HG02798 (cell line): ENCODE measurements at regions not wholly inside any gene's neighbourhood (a gene's known extent, or its start where the extent isn't known, plus 50 kb on each side); places are given as distances from the start of the nearest gene placed in this dataset.

Source experiments
- ATAC-seq: cut with Tn5 transposase; IDR thresholded peaks from one replicate; pipeline ENCODE4 v1.9.1; 2021; ENCODE audit warnings: mild to moderate bottlenecking; ENCODE audit not compliant: unreplicated experiment, poor library complexity

- no peak for ATAC-seq
Observed at GRCh38 chr12:31869972-31870371, 89.2 kb upstream of the RESF1 start.

GRCh38 chr12:31868965-31869364, 90.2 kb upstream of the RESF1 start:
- no peak for ATAC-seq

- no peak for ATAC-seq
Observed at GRCh38 chr12:31867292-31867691, 91.9 kb upstream of the RESF1 start.

- ATAC-seq: no peak
Observed at GRCh38 chr12:31866523-31866922, 92.7 kb upstream of the RESF1 start.

- no peak for ATAC-seq
Observed at GRCh38 chr12:31865023-31865422, 94.2 kb upstream of the RESF1 start.

GRCh38 chr12:31861360-31861759, 97.9 kb upstream of the RESF1 start:
- ATAC-seq: no peak

GRCh38 chr12:31860401-31860800, 98.8 kb upstream of the RESF1 start:
- no peak for ATAC-seq

GRCh38 chr12:31859232-31859977, 99.8 kb upstream of the RESF1 start:
- no peak for ATAC-seq

GRCh38 chr12:31855427-31855826, 103.8 kb upstream of the RESF1 start:
- ATAC-seq: no peak

- no peak for ATAC-seq
Observed at GRCh38 chr12:31853977-31854376, 105.2 kb upstream of the RESF1 start.

GRCh38 chr12:31853520-31853919, 105.7 kb upstream of the RESF1 start:
- no peak for ATAC-seq

- ATAC-seq: no peak
Observed at GRCh38 chr12:31850268-31850667, 108.9 kb upstream of the RESF1 start.

GRCh38 chr12:31849090-31849687, 110.0 kb upstream of the RESF1 start:
- no peak for ATAC-seq

- no peak for ATAC-seq
Observed at GRCh38 chr12:31846405-31846804, 112.8 kb upstream of the RESF1 start.

GRCh38 chr12:31845613-31846322, 113.4 kb upstream of the RESF1 start:
- ATAC-seq: no peak

- no peak for ATAC-seq
Observed at GRCh38 chr12:31843398-31844095, 114.7 kb upstream of the AMN1 start.

- ATAC-seq: no peak
Observed at GRCh38 chr12:31837913-31838312, 109.1 kb upstream of the AMN1 start.

GRCh38 chr12:31835276-31835882, 106.6 kb upstream of the AMN1 start:
- no peak for ATAC-seq

- no peak for ATAC-seq
Observed at GRCh38 chr12:31834150-31834549, 105.3 kb upstream of the AMN1 start.
